GM18507 (cell line): ENCODE measurements at regions not wholly inside any gene's neighbourhood (a gene's known extent, or its start where the extent isn't known, plus 50 kb on each side); places are given as distances from the start of the nearest gene placed in this dataset.

Experiments
- DNase-seq: peaks from one replicate; pipeline ENCODE4 v3.0.0; 2011; ENCODE audit warnings: low read depth; ENCODE audit not compliant: insufficient read length; ENCODE audit errors: extremely low spot score
- FAIRE-seq: peaks from 2 replicates; lab custom pipeline; 2011; peaks lifted over from hg19 to GRCh38; lab: Jason Lieb, UNC

DNA sequence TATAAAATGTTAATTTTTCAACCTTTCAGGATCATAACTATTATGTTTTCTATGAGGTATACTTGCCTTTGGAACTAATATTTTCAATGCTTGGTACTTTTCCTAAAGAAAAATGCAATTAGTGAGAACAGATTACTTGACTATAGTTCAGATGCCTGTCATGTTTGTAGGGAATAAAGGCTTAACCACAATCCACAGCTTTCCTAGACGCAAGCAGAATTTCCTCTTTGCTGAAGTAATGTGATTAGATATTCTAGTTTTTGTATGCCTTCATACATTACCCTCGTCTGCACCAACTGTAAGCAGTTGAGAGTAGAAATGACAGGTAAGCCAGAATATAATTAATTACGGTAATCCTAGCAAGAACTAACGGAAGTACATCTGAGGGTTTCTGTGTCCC, 581.4 kb upstream of the MMS22L start:
- FAIRE-seq (no peak), DNase-seq (no peak)

DNA sequence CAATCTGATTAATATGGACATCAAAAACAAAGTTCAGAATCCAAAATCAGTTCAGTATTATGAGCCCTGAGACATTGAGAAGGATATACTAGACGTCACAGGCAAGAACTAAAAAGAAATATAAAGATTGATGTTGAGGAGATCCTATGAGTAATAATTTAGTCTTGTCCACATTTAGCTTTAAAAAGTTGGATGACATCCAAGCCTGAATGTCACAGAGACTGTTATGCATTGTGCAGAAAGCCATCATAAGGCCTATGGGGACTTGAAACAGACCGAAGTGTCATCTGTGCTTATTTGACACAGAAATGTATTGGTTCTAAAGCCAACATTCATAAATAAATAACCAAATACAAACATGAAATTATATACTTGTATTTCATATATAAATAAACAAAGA, 581.8 kb upstream of the MMS22L start:
- FAIRE-seq (no peak), DNase-seq (no peak)

DNA sequence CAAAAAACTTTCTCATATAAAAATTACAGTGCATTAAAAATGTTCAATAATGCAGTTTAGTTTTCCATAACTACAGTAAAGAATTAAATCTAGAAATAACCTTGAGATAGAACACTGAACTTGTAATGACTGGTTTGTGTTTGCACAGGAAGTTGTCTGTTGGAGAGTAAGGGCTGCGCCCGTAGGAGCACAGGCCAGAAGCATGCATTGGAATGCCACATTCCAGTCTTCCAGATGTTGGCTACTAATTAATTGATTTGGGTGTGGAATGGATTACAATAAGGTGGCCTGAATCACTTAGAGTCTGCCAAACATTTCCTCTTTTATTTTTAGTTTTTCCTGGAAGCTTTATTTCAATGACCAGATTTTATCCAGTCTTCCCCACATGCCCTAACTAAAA, 582.6 kb upstream of the MMS22L start:
- DNase-seq (no peak), FAIRE-seq (no peak)

DNA sequence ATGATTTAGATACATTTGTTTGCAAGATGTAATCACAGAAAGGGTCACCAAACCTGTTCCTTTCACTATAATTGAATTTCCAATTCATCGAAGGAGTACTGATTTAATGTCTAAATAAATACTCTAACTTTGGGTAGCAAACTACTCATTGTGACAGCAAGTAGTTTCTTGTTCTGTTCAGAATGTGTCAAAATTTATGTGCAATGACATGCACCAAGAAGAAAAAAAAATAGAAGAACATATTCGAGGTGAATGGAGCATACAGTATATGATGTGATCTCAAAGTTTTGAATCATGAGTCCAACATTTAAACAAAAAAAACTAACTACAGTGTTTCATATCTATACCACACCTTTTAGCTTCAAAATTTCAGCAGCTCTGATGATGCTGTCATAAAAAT, 583.6 kb upstream of the MMS22L start:
- no peak for DNase-seq
- no peak for FAIRE-seq

- FAIRE-seq (no peak), DNase-seq (no peak)
Measured at GRCh38 chr6:97867177-97867576, 584.2 kb upstream of the MMS22L start.

GRCh38 chr6:97870273-97870672, 587.3 kb upstream of the MMS22L start:
- DNase-seq (no peak), FAIRE-seq (no peak)

DNA sequence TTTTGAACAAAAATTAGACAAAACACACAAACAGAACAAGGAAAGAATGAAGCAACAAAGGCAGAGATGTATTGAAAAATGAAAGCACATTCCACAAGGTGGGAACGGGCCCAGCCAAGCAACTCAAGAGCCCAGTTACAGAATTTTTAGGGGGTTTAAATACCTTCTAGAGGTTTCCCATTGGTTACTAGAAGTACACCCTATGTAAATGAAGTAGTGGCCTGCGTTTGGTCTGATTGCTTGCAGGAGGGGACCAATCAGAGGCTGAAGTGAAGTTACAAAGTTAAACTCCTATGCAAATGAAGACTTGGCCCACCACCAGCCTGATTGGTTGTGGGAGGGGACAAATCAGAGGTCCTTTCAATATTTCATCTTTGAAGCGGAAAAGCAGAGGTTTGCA, 593.7 kb upstream of the MMS22L start:
- DNase-seq, result no peak
- FAIRE-seq, result no peak

DNA sequence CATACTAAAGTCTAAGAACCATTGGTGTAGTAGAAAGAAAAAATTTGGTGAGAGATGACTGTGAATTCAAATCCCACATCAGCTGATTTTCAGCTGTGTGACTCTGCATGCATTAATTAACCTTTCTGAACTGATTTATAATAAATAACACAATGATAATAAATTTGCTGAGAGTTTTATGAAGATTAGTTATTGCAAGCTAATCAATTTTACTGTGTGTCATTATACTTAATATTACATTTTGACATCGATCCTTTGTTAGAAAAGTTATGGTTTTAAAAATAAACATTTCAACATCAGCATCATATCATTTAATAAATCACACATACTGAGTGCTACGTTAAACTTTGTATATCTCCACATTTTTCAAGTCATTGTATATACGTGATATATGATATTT, 599.7 kb upstream of the MMS22L start:
- DNase-seq (no peak), FAIRE-seq (no peak)

DNA sequence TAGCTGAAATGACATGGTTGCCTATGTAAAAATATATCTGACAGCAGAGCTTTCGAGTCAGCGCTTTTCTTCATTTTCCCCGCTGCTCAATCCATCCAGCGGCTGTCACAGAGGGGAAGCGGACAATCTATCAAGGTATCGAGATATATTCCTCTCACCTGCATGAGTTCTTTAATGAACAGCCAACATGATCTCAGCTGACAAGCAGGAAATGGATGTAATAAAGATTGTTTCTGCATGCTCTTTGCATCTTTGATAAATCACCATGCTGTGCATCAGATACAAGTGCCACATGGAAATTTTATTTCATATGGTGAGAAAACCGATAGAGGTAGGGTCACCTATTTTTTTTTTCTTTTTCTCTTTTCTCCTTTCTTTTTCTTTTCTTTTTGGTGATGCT, 602.3 kb upstream of the MMS22L start:
- FAIRE-seq (no peak), DNase-seq (no peak)

GRCh38 chr6:97885828-97886227, 602.8 kb upstream of the MMS22L start:
- no peak for FAIRE-seq
- no peak for DNase-seq

DNA sequence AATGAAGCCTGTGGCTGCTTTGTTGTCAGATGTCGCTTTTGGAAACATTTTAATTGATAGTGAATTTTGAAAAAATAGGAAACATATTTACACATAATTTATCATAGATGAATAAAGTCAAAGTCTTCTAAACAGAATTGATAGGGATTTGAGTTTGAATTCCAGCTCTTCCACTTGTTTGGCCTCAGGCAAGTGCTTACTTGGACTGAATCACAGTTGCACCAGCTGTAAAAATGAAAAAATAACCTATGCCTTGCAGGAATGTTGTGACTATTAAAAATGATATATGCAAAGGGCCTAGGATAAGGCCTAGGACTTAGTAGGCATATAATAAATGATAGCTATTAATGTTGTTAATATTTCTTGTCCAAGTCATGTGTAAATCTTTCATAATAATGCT, 618.5 kb upstream of the MMS22L start:
- FAIRE-seq, result no peak
- DNase-seq, result no peak

DNA sequence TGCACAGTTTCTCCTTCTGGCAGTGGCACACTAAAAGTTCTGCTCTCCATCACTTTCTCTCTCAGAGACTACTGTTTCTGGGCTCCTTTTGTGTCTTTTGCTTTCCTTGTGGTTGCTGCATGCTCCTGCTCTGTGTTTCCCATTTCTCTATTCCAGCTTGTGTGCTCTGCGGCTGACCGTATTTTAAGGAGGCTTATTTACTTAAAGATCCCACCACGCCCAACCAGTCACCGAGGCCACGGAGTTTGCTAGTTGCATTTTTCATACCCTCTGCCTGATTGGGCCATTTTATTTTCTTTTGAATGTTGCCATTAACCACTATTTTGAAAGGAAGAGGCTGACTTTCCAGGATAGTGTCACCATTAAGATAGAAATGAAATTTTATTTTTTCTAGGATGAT, 626.4 kb upstream of the MMS22L start:
- no peak for FAIRE-seq
- DNase-seq, result no peak

DNA sequence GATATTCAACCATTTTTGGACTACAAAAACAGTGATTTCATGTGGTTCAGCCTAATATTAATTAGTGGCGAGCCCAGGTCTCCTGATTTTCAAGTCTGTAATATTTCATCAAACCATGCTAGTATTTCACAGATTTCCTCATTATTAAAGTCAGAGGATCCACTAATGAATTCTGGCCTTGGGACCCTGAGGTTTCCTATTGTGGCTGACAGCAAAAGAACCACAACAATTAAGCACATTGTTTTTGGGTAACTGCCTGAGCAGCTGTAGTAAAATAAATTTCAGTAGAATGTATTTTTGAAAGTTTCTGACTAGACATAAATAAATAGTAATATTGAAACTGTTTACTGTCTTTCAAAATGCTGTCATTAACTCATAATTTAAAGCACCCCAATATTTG, 630.7 kb upstream of the MMS22L start:
- FAIRE-seq, result no peak
- no peak for DNase-seq

DNA sequence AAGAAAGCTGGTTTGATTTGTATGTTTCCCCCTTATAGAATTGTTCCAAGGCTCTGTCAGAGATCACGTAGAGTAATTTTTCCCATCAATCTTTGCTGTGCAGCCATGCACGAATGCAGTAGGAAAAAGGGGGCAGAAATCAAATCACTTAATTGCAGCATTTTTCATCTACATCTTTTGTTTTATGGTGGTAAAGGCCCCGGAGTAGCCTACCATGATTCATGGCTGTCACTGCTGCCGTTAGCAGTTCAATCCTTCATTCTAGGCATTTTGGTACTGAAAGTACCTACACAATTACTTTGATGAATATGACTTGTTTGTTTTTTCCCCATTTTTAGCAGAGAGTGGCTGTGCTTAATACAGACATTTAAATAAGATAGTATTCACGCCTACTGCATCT, 631.9 kb upstream of the MMS22L start:
- FAIRE-seq (no peak), DNase-seq (no peak)

GRCh38 chr6:97915537-97915936, 632.5 kb upstream of the MMS22L start:
- no peak for FAIRE-seq
- no peak for DNase-seq

- no peak for DNase-seq
- no peak for FAIRE-seq
Measured at GRCh38 chr6:97917369-97917768, 634.4 kb upstream of the MMS22L start.

GRCh38 chr6:97919046-97919445, 636.0 kb upstream of the MMS22L start:
- DNase-seq (no peak), FAIRE-seq (no peak)

DNA sequence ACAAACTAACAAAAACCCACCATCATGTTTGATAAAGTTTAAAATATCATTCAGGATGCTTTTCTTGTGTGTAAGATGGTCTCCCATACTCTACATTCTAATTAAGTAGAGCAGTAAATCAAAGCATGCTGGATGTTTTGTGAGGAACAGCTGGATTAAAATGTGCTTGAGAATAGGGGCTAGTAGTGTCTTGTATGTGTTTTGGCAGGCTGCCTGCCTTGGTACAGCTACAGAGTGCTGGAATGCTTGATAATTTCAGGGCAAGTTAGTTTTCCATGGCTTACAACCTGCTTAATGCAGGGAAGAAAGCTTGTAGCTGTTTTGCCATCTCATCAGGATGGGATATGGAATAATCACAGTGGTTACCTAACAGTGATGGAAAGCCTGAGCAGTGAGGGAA, 636.6 kb upstream of the MMS22L start:
- DNase-seq (no peak), FAIRE-seq (no peak)

DNA sequence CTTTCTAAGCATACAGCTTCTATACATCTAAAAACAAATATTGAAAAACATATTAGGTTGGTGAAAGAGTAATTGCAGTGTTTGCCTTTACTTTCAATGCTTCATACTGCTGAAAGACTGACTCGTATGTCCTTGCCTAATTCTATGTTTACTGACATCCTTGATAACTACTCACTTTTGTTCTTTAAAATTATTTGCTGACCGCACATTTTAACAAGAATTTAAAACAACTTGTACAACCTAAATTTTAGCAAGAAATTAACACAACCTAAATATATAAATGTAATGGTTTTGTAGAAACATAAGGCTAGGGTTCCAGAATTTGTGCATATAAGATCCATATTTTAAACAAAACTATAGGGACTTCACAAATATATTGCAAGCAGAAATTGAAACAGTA, 640.2 kb upstream of the MMS22L start:
- FAIRE-seq (no peak), DNase-seq (no peak)

DNA sequence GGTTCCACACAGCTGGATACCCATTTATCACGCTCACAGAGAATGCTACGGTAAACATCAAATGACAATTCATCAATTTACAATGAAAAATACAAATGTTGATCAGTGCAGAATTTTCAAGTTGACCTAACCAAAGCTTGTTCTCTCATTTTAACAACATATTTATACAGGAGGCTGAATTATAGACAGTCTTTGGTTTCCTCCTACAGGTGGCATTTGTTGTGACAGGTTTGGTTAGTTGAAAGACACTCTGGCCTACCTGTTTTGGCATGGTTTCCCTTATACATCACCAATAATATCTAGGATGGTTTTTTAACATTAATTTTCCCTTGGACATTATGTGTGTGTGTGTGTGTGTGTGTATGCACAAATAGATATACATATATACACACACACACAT, 642.5 kb upstream of the MMS22L start:
- FAIRE-seq (no peak), DNase-seq (no peak)

DNA sequence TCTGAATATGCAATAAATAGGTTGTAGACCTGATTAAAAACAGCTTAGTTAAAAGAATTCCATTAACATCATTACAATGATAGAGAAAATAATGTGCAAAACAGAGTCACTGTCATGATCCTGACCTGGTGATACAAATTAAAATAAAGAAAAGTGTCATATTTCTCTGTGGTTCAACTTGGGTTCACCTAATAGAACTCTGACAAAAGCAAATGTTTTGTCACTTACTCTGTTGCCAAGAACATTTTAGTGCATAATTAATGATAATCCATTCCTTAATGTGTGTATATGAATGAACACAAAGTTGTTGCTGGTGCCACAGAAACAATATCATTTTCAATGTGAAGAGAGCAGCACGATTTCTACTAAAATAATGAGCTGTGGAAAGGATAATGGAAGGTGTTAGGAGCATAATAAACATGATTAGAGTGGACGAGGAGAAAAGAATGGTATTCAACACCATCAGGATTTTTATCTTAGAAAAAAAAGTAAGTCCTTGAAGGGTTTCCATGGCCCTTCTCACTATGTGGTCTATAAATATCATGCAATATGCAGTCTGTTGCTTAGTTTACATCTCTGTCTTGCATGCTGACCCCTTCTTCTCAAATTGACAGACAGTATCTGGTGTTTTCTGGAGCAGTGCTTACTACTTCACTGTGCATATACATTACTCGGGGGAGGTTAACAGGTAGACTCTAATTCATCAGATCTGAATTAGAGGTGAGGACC, 656.6 kb upstream of the MMS22L start:
- FAIRE-seq (no peak), DNase-seq (no peak)

DNA sequence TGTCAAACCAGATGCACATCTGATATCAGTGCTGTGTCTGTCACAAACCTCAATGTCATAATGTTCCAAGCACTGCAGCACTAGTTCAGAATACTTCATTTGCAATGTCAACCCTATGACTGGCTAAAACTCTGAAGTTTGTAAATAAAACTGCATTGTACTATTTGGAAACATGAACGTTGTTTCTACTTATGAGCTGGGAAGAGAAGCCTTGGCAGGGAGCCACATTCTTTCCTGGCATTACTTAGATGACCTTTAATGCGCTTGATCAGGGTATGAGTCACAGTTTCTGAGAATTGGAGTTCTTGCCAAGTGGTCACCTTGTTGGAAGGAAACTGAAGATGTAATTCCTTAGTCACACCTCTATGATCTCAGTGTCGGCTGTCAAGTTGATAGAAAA, 664.8 kb upstream of the MMS22L start:
- no peak for DNase-seq
- no peak for FAIRE-seq
